Ishikawa (cell line): ENCODE measurements at regions not wholly inside any gene's neighbourhood (a gene's known extent, or its start where the extent isn't known, plus 50 kb on each side); places are given as distances from the start of the nearest gene placed in this dataset.

Experiments
- CEBPB ChIP-seq: IDR thresholded peaks from 2 replicates; pipeline ENCODE4 v1.6.1; 2012
- CREB1 ChIP-seq: IDR thresholded peaks from 2 replicates; pipeline ENCODE4 v1.6.1; 2012; ENCODE audit warnings: low read depth
- EGR1 ChIP-seq: IDR thresholded peaks from 2 replicates; pipeline ENCODE4 v1.6.1; 2012
- EP300 ChIP-seq: IDR thresholded peaks from 2 replicates; pipeline ENCODE4 v1.6.1; 2012; ENCODE audit warnings: borderline replicate concordance
- FOXM1 ChIP-seq: IDR thresholded peaks from 2 replicates; pipeline ENCODE4 v1.6.1; 2012; ENCODE audit warnings: low read depth, borderline replicate concordance
- NFIC ChIP-seq: IDR thresholded peaks from 2 replicates; pipeline ENCODE4 v1.6.1; 2012
- RAD21 ChIP-seq: IDR thresholded peaks from 2 replicates; pipeline ENCODE4 v1.6.1; 2012; ENCODE audit warnings: low read depth
- TAF1 ChIP-seq: IDR thresholded peaks from 2 replicates; pipeline ENCODE4 v1.6.1; 2012; ENCODE audit warnings: low read depth, mild to moderate bottlenecking
- TCF12 ChIP-seq: IDR thresholded peaks from 2 replicates; pipeline ENCODE4 v1.6.1; 2012; ENCODE audit warnings: low read depth
- YY1 ChIP-seq: IDR thresholded peaks from 2 replicates; pipeline ENCODE4 v1.6.1; 2012; ENCODE audit warnings: low read depth
- ZBTB7A ChIP-seq: IDR thresholded peaks from 2 replicates; pipeline ENCODE4 v1.6.1; 2012; ENCODE audit warnings: low read depth
- TF ChIP-seq, protein P1 (sequence below): IDR thresholded peaks from 2 replicates; pipeline ENCODE4 v1.6.1; 2012
- TF ChIP-seq, protein P2 (sequence below): IDR thresholded peaks from 2 replicates; pipeline ENCODE4 v1.6.1; 2012; ENCODE audit warnings: low read depth, mild to moderate bottlenecking

DNA sequence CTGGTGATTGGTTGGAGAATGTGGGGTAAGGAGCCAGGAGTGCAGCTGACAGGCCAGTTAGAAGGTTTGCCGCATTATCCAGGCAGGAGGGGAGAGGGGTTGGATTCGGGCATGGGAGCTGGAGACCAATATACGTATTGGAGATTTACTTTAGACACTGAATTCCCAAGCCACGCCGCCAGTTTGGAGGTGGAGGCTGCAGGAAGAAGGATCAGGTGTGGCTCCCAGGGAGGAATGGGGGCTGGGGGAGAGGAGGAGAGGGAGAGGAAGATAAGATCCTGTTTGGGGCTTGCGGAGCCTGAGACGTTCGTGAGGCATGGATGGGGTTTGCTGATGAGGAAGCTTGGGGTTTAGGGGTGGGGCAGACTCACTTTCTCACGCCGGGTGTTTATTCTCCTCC lies 155.1 kb upstream of the IGSF21 start:
- no peak for TF ChIP-seq TAF1
- TF ChIP-seq YY1: no peak
- no peak for TF ChIP-seq RAD21
- no peak for TF ChIP-seq CEBPB
- TF ChIP-seq EP300: no peak
- TF ChIP-seq, protein P1, sequence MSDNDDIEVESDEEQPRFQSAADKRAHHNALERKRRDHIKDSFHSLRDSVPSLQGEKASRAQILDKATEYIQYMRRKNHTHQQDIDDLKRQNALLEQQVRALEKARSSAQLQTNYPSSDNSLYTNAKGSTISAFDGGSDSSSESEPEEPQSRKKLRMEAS: no peak
- no peak for TF ChIP-seq ZBTB7A
- no peak for TF ChIP-seq FOXM1
- no peak for TF ChIP-seq TCF12
- TF ChIP-seq, protein P2, sequence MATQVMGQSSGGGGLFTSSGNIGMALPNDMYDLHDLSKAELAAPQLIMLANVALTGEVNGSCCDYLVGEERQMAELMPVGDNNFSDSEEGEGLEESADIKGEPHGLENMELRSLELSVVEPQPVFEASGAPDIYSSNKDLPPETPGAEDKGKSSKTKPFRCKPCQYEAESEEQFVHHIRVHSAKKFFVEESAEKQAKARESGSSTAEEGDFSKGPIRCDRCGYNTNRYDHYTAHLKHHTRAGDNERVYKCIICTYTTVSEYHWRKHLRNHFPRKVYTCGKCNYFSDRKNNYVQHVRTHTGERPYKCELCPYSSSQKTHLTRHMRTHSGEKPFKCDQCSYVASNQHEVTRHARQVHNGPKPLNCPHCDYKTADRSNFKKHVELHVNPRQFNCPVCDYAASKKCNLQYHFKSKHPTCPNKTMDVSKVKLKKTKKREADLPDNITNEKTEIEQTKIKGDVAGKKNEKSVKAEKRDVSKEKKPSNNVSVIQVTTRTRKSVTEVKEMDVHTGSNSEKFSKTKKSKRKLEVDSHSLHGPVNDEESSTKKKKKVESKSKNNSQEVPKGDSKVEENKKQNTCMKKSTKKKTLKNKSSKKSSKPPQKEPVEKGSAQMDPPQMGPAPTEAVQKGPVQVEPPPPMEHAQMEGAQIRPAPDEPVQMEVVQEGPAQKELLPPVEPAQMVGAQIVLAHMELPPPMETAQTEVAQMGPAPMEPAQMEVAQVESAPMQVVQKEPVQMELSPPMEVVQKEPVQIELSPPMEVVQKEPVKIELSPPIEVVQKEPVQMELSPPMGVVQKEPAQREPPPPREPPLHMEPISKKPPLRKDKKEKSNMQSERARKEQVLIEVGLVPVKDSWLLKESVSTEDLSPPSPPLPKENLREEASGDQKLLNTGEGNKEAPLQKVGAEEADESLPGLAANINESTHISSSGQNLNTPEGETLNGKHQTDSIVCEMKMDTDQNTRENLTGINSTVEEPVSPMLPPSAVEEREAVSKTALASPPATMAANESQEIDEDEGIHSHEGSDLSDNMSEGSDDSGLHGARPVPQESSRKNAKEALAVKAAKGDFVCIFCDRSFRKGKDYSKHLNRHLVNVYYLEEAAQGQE: no peak
- no peak for TF ChIP-seq CREB1
- no peak for TF ChIP-seq NFIC
- TF ChIP-seq EGR1: no peak
